DMS114 treated with DMSO at 0.1 percent for 48 hours (cell line): ENCODE measurements at regions not wholly inside any gene's neighbourhood (a gene's known extent, or its start where the extent isn't known, plus 50 kb on each side); places are given as distances from the start of the nearest gene placed in this dataset.
"Not testable (repeated sequence)": the region's sequence is repeated elsewhere in the genome, so short reads cannot be mapped to it uniquely, and the experiment has no call there.

Experiments used
- DNase-seq: peaks from one replicate; lab custom pipeline; 2025; ENCODE audit not compliant: unreplicated experiment; lab: John Stamatoyannopoulos, UW

DNA sequence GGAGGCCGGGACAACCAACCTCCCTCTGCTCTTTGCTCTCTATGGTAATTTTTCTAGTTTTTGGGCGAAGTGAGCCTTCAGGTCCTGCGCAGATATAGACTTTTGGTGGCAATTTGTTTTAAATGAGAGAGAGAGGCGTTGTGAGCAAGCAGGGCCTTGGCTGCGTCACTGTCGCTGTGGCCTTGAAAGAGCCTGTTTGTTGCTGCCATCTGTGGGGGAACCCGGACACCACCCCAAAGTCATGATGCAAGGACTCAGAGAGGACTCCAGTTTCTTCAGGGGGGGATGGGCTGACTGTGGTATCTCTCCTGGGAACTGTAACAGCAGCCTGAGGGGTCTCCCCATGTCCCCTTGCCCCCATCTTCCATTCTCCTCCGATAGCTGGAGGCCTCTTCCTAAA is 462.7 kb upstream of the SULF2 start:
- DNase-seq, result no peak

DNA sequence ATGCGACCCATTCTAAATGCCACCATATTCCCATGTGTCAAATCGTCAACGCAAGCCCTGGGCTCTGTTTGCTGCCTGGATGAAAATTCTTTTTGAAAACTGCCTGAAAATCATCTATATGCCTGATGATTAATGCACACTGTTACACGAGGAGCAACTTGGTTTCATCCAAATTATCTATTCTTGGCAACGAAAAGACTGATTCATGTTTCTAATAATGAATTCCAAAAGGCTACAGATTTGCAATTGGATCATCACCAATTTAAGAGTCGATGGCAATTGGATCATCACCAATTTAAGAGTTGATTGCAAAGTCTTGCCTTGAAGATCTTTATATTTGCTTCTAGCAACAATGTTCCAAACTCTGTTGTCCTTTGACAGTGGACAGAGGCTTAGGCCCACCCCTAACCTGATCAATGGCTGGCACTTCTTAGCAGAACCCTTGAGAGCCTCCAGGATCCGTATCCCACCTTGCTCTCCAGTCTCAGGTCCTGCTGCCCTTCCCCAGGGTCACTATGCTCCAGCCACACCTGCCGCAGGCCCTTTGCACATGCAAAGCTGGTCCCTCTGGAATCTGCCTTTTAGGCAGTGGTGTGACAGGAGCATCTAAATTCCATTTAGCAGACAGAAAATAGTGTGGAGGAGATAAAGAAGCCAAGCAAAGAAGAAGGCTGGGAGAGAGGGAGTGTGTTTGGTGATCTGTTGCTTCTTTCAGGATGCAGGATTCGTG is 460.9 kb upstream of the SULF2 start:
- no peak for DNase-seq

DNA sequence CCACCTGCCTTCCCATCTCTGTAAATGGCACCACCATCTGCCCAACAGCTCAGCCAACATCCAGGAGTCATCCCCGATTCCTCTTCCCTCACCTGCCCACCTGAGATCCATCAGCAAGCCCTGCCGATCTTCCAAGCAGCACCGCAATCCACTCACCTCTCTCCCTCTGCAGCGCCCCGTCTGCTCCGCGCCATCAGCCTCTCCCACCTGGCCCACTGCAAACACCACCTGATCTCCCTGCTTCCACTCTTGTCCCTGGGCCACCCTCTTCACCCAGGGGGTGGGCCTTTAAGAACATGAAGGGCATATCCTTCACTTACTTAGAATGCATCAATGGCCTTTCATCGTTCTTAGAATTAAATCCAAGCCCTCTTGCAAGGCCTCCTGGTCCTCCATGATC is 457.3 kb upstream of the SULF2 start:
- DNase-seq, result no peak

DNA sequence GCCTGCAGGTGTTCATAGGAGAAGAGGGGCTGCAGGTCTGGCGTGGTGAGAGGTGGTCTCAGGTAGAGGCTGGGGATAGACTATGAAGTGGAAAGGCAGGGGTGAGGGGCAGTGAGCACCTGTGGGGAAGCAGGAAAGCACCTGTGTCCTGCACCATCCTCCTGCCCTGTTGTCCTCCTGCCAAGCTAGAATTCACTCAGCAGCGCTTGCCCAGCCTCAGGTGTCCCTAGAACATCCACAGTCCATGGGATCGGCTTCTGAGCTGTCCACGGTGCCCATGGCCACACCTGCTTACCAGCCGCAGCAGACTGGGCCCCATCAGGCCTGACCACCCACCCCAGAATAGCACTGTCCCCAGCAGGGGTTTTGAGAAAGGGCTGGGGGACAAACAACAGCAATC is 456.2 kb upstream of the SULF2 start:
- DNase-seq, result no peak

DNA sequence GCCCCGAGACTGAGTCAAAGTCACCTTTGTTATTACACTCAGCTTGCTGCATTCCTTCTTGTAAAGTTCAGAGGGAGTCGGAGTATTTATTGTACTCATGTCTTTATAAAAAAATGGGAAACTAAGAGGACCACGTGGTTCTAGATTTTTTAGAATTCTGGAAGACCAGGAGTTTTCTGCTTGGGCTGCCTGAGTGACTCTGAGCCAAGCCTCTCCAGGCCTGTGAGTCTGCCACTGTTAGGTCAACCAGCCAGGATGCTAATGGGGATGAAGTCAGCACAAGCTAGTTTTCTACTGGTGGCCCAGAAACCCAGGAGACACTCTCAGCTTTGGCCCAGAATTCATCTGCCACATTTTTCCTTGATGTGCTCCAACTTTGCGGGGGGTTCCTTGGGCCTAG is 453.5 kb upstream of the SULF2 start:
- no peak for DNase-seq

DNA sequence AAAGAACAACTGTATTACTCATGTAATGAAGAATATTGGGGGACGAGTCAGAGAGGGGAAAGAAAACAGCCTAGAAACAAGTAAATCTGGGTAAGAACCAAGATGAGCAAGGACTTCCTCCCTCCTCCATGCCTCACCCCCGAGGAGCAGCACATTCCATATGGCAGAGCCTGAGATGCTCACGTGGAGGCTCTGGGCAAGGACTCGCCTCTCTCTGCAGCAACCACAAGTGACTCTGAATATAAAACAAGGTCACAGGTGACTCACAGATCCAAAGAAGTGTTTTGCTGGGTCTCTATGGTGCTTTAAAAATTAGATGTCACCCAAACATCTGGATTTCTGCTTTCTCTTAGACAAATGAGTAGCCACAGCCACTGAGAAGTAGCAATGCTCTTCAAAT is 453.0 kb upstream of the SULF2 start:
- DNase-seq, result no peak

DNA sequence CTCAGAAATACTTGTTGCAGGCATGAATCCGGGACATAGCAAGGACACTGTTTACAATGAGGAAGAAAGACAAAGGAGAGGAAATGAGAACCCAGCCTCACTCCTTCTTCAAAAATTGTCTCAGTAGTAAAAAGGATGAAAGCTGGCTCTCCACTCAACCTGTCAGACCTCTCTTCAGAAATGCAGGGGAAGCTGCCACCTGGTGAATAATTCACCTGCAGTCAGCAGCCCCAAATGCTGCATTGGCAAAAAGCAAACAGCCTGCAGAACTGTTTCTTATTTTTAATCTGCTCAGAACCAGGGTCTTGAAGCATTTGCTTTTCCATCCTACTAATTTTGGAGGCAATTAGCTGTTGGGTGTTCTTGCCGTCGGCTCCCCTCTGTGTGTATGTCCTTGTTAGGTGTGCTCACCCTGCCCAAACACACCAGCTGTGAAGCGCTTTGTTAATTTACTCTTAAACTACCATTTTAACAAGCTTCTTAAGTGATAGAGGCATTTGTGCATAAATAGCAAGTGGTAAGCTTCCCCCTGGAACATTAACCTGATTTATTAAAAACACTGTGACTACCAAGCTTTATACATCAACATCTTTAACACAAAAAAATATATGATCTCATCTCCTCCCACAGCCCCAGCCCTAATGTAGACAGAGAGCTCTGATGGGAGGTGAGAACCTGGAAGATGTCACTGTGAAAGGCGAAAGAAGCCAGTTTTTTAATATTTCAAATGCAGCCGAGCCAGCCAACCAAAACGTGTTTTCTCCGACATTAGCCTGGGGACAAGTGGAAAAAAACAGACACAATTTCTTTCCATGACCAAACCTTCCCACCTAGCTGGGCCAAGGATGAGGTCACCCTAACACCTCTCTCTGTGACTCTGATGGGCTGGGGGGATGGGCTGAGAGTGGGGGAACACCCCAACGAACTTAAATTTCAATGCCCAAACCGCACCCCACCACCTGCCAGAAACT is 451.0 kb upstream of the SULF2 start:
- no peak for DNase-seq

DNA sequence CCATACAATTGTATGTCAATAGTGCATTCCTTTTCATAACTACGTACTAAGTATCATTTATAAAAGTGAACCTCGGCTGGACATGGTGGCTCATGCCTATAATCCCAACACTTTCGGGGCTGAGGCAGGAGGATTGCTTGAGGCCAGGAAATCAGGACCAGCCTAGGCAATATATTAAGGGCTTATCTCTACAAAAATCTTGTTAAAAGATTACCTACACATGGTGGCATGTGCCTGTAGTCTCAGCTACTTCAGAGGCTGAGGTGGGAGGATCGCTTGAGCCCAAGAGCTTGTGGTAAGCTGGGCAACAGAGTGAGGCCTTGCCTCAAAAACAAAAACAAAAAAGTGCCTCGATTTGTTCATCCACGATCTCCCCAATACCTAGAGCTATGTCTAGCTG is 449.7 kb upstream of the SULF2 start:
- DNase-seq, result no peak

DNA sequence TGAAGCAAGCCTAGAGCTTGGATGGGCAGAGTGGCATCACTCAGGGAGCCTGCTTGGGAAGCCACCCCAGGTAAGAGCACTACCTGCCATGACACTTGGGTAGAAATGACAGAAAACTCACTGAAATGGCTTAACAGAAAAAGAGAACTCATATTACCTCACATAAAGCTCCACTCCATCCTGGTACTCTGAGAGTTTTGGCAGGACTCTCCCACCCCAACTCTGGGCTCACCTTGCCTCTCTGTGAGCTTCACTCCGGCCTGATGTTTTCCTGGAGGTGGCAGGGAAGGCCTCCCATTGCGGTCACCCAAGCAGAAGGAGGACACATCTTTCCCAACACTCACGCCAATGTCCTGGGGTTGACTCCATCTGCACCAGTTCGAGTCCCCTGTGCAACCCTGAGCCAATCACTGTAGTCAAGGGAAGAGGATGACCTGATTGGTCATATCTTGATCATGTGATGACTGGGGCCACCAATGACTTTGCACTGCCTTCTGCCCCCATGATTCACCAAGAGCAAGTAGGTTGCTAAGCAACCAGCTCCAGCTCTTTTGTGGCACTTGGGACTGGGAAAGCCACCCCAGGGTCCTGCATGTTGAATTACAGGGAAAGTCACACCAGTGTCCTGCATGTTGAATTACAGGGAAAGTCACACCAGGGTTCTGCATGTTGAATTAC is 446.1 kb upstream of the SULF2 start:
- DNase-seq, result no peak

DNA sequence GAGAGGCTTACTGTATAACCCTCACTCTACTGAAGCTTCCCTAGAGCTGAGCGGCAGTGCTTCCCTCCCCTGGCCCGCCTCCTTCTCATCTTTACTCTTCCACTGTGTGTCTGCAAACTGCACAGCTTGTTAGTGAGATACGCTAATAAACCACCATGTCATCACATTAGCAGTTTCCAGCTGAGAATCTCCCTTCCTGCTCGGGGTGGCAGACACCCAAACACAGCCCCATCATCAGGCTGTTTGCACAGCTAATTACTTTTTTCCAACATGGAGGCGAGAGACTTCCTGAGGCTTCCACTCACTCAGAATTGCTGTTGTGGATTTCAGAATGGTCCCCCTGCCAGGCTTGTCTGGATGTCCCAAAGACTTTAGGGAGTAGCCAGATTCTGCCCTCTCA is 444.9 kb upstream of the SULF2 start:
- no peak for DNase-seq

DNA sequence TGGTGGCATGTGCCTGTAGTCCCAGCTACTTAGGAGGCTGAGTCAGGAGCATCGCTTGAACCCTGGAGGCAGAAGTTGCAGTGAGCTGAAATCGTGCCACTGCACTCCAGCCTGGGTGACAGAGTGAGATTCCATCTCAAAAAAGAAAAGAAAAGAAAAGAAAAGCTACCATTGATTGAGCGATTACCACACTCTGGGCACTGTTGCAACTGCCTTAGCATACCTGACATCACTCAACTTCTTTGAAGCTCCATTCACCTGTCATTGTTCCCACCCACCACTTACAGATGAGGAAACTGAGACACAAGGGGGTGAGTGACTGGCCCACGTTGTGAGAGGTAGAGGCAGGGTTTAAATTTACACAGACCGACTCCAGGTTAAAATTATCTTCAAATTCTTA is 442.1 kb upstream of the SULF2 start:
- no peak for DNase-seq

DNA sequence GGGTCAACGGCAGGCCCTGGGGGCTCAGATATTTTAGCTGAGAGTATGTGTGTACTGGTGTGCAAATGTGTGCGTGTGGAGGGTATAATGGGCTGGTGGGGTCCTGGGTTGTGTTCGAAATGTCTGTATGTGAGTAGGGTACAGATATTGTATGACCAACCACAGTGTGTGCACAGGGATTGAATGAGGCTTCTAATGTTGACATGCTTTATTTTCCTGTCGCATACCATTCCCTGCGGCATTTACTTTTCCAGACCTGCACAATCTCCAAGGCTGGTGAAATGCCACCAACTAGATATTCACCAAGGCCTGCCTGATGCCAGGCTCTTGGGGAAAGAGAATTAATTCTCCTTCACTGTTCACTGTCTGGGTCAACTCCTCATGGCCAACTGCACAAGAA is 441.4 kb upstream of the SULF2 start:
- DNase-seq, result no peak

DNA sequence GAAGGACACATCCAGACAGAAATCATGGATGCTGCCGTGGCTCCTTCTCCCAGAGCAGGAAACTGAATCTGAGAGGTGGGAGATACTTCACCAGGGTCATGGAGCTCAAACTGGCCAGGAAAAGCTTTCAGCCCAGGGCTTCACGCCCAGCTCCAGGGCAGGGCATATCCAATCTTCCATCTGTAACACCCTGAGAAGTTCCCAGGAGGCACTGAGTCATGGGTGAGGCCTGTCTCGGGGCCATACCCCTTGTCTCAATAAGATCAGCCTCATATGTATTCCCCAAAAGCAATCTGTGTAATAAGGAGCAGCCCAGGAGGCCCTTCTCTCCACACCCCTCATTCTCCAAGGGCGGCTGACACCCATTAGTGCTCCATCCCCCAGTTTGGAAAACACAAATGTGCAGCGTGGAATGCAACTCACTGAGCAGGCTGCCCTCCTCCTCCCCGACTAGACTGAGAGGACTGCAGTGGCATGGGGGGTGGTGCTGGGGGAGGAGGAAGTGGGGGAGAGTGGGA is 439.3 kb upstream of the SULF2 start:
- no peak for DNase-seq

DNA sequence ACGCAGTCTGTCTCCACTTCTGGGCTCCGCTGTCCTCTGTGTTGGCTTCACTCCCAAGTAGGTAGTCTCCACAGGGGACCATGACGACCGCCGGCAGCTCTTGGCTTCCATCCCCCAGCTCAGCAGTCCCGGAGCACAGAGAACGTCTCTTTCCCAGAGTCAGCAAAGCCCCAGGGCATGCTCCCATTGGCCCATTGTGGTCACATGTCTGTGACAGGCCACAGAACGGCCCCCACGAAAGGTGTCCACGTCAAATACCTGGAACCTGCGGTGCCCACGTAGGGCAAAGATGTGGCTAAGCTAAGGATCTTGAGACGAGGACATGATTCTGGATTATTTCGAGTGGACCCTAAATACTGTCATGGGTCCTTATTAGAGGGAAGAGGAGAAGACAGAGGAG is 438.4 kb upstream of the SULF2 start:
- DNase-seq, result no peak

DNA sequence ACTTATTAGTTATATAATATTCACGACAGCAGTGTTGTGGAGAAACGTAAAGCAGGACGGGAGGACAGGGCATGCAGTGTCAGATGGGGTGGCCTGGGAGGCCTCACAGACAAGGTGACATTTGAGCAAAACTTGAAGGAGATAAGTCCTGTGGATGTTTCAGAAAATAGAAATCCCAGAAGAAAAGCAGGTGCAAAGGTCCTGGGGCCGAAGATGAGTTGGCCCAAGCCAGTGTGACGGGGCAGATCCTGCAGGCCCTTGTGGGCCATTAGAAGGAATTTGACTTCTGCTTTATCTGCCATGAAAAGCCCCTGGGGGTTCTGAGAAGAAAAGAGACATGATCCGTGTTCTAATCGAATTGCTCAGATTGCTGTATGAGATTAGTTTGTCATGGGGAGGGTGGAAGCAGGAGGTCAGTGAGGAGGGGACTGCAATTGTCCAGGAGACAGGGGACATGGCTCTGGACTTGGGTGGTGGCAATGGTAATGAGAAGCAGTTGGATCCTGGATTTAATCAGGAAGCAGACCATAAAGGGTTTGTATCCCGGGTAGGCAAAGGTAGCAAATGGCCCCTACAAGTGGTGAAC is 437.4 kb upstream of the SULF2 start:
- no peak for DNase-seq

DNA sequence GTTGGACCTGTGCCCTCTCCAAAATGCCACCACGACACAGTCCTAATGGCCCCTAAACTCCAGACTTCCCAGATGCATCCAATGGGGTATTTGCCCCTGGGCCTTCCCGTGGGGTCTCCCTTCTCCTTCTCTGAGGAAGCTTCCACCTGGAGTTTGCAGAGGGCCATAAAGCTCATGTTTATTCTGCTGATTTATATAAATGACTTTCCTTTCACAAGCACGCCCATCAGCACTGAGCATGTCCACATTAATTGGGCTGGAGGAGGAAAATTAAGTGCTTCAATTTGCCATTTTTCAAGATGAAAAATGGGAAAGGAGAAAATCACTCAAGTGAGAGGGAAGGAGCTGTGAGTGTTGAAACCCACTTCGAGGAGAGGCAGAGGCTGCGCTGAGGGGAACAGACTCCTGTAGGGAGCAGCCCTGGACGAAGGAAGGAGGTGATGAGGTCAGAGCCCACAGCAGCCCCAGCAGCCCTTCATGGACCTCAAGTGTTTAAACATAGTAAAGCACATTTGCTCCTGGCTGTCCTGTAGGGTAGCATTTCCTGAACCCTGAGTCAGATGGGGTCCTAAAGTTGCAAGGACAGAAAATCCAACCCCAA is 434.9 kb upstream of the SULF2 start:
- DNase-seq, result no peak

DNA sequence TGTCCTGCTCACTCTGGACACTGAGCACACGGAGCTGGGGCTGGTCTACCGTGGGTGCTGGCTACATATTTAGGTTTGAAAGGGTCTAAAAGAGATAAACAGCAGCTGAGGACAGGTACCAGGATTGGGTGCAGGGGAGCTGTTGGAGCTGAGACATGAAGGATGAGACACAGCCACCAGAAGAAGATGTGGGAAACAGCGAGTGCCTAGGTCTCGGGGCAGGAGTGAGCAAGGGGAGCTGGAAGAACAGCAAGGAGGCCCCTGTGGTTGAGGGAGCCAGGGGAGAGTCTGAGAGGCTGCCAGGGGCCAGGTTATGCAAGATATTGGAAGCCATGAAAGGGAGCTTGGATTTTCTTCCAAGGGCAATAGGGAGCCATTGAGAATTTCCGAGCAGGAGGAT is 434.0 kb upstream of the SULF2 start:
- DNase-seq, result no peak

DNA sequence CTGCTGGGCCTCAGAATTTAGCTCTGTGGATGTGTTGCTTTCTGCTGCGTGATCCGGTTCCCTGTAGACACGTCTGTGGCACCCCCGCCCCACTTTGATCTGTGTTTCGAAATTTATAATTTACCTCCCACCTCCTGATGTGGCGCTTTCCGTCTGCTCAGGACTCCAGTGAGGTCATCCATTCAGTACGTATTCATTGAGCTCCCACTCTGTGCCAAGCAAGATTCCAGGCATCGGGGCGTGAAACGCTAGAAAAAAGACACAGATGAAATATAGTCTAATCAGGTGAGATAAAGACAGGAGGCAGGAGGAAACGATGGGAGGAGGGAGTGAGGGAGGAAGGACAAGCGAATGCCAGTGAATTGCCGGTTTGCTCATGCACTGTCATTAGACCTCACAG is 431.9 kb upstream of the SULF2 start:
- no peak for DNase-seq

DNA sequence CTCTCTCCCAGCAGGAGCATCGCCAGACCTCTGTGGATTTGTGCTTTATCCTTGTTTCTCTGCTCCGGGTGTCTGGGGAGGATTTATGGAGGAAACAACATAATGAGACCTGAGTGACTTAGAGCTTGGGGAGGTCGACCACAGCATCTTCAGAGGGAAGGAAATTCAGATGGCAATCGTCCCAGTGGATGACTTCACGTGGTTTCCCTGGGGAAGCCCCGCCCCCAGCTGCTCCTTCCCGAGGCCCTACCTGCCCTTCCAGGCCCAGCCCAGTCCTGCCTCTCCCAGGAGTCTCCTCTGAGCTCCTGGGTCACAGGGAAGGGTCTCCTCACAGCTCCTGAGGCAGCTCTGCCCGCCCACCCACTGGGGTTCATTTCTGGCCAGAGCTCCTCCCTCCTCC is 430.3 kb upstream of the SULF2 start:
- DNase-seq, result no peak

DNA sequence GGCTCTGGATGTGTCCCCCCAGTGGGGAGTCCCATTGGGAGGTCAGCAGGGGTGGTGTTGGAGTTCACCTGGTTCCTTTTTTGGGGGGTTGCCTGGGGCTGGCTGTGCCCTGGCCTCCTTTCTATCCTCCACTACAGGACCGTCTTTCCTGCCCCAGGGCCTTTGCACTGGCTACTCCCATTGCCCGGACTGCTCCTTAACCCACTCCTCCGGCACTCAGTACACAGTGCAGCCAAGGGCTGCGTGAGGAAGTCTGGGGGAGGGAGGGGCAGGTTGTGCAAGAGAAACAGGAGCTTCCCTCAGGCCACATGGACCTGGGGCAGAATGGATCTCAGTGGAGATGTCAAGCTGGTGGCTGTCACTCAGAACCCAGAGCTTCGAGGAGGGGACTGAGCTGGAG is 429.3 kb upstream of the SULF2 start:
- no peak for DNase-seq

DNA sequence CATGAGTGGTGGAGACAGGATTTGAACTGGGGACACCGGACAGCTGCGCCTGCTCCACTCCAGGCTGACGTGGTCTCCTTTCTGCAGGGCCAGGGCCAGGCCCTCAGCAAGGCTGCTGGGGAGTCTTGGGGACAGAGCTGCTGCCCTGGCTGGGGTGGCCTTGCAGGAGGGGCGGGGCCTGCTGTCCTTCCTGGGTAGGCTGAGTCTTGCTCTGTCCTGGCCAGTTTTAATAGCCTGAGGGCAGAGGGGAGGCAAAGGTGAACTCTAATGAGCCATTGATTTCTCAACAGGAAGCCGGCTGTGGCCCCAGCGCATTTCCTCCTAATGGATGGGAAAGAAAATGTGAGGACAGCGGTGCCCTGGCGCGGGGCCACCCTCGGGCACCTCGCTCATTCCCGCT is 428.4 kb upstream of the SULF2 start:
- not testable (repeated sequence) for DNase-seq
